Fibroblast of skin of left quadriceps (primary cell): ENCODE measurements at regions not wholly inside any gene's neighbourhood (a gene's known extent, or its start where the extent isn't known, plus 50 kb on each side); places are given as distances from the start of the nearest gene placed in this dataset.
"Not testable (repeated sequence)": the region's sequence is repeated elsewhere in the genome, so short reads cannot be mapped to it uniquely, and the experiment has no call there.

Source experiments
- DNase-seq, 2 experiments: peaks; one replicate each; pipeline ENCODE4 v3.0.0-alpha.2; 2013; ENCODE audit warnings: low read depth in 2 of 2

- no peak for DNase-seq
Measured at GRCh38 chr15:87724330-87724729, 532.2 kb downstream of the NTRK3 start.

DNA sequence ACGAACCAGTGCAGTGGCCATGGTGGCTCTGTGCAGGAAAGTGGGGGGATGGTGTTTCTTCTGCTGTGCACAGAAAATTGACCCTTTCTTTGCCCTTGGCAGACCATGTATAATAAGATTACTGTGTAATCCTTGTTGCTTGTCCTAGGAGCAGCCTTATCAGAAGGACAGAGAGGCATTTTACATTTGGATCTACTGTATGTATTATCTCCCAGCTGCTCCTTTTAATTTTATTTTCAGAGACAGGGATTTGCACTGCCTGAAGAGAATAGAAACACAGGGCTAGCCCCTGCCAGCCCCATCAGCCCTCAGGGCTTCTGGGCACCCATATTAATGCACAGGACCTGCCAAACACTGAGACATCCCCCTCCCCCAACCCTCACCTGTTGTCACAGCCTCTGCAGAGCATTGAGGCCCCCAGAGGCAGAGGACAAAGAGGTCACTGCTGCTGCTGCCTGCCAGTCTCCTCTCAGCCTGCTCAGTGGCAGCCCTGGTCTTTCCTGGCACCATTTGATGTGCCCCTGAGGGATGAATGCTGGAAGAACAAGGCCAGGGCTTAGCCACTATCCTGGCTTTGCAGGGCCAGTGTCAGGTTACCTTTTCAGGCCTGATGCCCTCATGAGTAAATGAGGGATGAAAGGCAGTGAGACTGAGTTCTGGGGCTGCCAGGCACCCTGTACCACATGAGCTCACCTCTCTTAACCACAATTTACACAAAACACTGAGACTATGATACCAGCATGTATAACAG lies 533.4 kb downstream of the NTRK3 start:
- no peak for DNase-seq

- DNase-seq: no peak
Measured at GRCh38 chr15:87720235-87720634, 536.3 kb downstream of the NTRK3 start.

DNA sequence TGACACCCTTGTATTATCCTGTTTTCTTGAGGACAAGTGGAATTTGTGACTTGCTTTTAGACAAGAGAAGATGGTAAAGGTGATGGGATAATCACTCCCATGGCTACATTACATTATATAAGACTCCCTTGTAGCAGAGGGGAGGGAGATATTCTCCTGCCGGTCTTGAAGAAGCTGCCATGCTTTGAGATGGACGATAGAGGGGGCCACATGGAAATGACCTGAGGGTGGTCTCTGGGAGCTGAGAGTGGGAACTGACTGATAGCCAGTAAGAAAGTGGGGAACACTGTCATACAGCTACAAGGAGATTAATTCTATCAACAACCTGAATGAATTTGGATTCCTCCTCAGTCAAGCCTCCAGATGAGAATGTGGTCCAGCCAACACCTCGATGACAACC lies 540.1 kb downstream of the NTRK3 start:
- no peak for DNase-seq

DNA sequence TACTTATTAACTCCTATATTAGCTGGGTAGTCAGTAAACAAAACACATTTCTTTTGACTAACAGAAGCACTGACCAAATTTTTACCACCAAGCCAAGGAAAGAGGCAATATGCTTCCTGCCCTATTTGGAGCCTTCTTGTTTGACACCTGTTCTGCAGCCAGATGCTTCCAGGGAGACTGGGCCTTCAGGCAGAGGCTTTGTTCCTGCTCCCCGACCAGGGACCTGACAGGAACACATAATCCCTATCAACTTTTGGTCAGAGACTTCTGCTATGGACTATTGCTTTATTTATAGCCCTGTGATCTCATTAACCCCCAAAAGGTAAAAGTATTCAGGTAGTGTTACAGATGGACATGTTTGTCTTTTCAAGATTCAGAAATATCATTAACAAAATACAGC lies 541.3 kb downstream of the NTRK3 start:
- no peak for DNase-seq

DNA sequence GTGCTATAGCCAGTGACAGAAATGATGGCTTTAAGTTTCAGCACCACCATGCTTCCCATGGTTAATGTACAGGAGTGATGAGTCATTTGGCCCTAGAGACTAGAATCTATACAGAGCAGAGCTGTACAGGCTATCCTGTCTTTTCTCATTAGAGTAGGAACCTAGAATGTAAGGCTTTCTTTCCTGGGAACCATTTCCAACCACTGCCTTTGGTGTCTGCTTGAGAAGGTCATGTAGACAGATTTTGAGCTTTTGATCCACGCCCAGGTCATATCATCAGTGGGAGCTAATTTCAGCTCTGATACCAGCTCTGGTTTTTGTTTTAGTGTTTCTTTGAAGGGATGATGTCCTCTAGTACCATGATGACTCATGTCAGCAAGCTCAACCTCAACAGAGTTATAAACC lies 543.1 kb downstream of the NTRK3 start:
- DNase-seq: no peak

DNA sequence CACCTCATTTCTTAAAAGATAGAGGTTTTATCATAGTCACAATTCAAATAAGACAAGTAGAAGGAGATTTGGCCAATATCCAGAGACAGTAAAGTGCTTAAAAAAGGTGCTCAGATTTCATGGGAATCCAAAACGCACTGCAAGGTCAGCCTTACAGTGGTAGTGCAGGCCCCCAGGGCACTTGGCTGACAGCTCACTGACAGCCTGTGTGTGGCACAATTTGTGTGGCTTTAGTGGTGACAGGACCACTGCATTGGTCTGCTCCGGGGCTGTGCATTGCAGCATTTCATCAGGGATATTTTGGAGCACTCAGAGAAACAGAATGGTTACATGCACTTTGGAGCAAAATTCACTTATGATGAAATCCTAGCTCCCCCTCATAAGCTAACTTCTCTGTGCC lies 544.3 kb downstream of the NTRK3 start:
- no peak for DNase-seq

- DNase-seq: no peak
Measured at GRCh38 chr15:87711026-87711425, 545.5 kb downstream of the NTRK3 start.

GRCh38 chr15:87710406-87710805 lies 546.1 kb downstream of the NTRK3 start:
- DNase-seq: no peak

GRCh38 chr15:87707566-87708130 lies 548.9 kb downstream of the NTRK3 start:
- no peak for DNase-seq

GRCh38 chr15:87707071-87707470 lies 549.5 kb downstream of the NTRK3 start:
- no peak for DNase-seq

- DNase-seq: no peak
Measured at GRCh38 chr15:87706001-87706400, 550.5 kb downstream of the NTRK3 start.

DNA sequence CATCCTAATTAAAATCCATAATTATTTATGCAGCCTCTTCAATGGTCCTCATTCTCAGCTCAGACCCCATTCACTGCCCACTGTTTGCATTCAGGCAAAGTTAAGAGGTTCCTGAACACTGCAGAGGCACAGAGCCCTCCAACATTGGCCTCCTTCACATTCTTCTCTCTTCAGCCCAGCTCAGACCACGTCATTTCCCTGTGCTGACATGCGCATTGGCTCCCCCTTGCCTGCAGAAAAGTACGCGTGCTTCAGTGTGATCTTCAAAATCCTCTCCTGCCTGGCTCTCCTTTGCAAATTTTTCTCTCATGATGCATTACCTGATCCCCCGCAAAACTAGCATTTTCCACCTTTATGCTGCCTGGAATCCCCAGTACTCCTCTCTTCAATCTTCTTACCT lies 552.3 kb downstream of the NTRK3 start:
- DNase-seq: no peak

DNA sequence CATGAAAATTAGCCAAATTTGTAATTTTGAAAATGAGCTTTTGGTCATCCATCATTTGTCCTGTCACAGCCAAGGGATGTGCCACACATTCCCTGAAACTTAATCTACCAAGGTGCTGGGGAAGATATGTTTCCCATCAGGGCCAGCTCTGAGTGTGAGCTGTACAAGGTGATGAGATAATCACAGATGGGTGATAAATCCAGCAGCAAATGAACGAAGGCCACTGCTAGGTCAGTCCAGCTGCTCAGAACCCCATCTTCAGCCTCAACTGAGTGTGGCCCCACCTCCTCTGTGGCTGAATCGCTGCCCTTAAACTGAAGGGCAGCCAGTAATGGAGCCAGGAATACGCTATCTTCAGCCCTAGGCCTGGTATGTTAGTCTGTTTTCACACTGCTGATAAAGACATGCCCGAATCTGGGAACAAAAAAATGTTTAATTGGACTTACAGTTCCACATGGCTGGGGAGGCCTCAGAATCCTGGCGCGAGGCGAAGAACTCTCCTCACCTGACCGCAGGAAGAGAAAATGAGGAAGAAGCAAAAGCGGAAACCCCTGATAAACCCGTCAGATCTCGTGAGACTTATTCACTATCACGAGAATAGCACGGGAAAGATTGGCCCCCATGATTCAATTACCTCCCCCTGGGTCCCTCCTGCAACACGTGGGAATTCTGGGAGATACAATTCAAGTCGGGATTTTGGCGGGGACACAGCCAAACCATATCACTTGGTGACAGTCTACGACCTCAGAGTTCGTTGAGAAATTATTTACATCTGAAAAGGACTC lies 553.0 kb downstream of the NTRK3 start:
- DNase-seq: no peak

DNA sequence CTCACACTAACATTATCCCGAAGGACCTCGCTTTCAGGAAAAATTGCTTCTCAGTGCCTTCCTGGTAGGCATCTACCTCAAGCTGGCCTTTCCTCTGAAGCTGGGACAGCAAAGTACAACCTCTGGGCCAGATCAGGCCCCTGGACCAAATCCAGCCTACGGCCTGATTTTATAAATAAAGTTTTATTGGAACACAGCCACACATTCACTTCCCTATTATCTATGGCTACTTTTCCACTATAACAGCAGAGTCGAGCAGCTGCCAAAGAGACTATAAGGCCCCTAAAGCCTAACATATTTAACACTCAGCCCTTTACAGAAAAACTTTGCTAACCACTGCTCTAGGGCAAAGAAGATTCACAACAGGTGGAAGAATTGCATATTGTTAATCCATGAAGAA lies 554.3 kb downstream of the NTRK3 start:
- DNase-seq: no peak

- not testable (repeated sequence) for DNase-seq
Measured at GRCh38 chr15:87698467-87698866, 558.1 kb downstream of the NTRK3 start.

GRCh38 chr15:87689716-87690115 lies 566.8 kb downstream of the NTRK3 start:
- DNase-seq: no peak

- DNase-seq: no peak
Measured at GRCh38 chr15:87687523-87687870, 569.0 kb downstream of the NTRK3 start.

DNA sequence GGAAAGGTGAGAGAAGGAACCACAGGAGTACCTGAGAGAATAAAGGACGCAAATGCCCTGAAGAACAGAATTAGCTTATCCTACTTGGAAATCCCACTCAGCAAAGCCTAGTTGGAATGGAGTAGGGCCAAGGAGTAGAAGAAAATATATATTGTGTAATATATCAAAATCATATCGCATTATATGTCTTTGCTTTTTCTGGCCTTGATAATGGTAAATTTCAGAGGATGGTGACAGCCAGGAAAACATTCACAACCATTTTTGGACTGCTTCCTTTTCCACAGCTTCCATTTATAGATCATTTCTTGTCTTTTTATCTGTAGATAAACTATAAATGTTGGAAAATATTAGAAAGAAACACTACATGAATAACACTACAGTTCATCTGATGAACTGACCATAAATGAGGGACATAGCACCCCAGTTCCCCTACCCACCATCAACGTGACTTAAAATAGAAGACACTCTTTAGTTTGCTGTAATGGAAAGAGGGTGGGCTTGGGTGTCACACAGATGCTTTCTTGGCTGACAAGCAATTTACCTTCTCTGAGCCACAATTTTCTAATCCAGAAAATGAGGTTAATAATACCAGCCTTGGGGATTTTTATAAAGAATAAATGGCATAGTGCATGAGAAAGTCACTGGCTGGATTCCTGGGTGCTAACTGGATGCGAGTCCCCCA lies 569.6 kb downstream of the NTRK3 start:
- no peak for DNase-seq

DNA sequence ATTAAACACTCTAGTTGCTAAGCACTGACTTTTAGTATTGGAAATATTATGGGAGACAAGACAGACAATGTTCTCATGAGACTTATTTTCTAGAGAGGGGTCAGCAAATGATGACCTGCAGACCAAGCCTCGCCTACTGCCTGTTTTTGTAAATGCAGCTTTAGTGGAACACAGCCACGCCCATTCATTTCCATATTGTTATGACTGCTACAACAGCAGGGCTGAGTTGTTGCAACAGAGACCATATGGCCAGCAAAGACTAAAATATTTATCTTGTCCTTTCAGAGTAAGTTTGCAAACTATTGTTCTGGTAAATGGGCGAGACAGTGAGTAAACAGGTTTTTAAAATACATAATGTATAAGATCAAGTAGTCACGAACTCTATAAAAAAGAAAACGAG lies 570.2 kb downstream of the NTRK3 start:
- DNase-seq: no peak

DNA sequence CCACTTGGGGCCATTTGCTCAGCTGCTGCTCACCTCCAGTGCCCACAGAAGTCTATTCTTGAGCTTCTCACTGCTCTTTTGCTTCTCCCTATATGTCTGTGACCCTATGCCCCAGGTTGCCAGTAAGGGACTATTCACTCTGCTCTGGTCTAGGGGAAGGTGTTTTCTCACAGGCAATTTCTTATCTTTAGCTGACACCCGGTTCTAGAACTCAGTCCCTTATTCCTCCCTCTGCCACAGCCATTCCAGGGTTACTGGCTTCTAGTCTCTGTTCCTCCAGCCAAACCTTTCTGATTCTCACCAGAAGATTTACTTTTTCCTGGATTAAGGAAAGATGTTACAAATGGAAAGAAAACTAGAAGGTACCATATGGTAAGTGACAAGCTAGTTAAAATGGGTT lies 574.0 kb downstream of the NTRK3 start:
- DNase-seq: no peak

GRCh38 chr15:87681104-87681503 lies 575.4 kb downstream of the NTRK3 start:
- DNase-seq: no peak

DNA sequence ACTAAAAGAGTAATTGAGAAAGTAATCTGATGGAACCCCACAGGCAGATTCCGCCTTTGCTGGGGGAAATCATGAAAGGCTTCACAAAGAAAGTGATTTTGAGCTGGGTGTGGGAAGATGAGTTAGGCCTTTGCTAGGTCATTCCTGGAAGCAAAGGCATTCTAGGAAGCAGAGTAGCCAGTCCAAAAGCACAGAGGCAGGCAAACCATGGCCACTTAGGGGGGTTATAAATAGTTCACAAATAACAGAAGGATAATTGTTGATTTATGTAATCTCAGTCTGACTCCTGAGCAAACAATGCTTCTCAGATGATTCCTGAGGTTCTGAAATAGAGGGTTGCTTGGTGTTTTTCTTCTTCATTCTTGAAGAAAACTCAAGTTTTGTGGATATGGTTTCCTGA lies 576.3 kb downstream of the NTRK3 start:
- no peak for DNase-seq
